ENCODE measurements at regions not wholly inside any gene's neighbourhood (a gene's known extent, or its start where the extent isn't known, plus 50 kb on each side); places are given as distances from the start of the nearest gene placed in this dataset.

DNA sequence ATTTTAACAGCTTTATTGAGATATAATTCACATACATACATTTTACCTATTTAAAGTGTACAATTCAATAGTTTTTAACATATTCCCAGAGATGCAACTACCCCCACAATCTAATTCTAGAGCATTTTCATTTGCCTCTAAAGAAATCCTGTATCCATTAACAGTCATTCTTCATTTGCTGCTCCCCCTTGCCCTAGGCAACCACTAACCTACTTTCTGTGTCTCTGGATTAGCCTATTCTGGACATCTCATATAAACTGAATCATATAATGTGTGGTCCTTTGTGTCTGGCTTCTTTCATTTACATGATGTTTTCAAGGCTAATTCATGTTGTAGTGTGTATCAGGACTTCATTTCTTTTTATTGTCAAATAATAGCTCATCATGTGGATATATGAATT, 105.1 kb upstream of the GRPR start:
- no peak overlapping the region for H2BK15ac ChIP-seq (ENCODE audit: low read depth, low read length)
- no peak overlapping the region for H2AK9ac ChIP-seq (replicated peaks; ENCODE audit: low read depth, low read length, poor library complexity)
- no peak overlapping the region for H2BK5ac ChIP-seq (ENCODE audit: low read depth, low read length, poor library complexity, severe bottlenecking)
- dilution Hi-C loops (cut with HindIII; ENCODE audit: low sequenced_read_pairs, unreplicated experiment): no loop called here
- H3K9me3 ChIP-seq (ENCODE audit: control insufficient read depth, insufficient read depth, low read length): no peaks in the 10 kb centered on the region
- no peaks in the 10 kb centered on the region for H3K27me3 ChIP-seq (ENCODE audit: control insufficient read depth, insufficient read depth, low read length)
- H3K79me1 ChIP-seq (ENCODE audit: low read depth in 1 of 2, low read length in 2 of 2): no peaks in the 10 kb centered on the region
- H3K23ac ChIP-seq (ENCODE audit: low read depth, low read length): no peak overlapping the region
- no peak overlapping the region for H4K8ac ChIP-seq (ENCODE audit: low read depth in 2 of 2, low read length in 2 of 2)
- BruUV-seq (replicated peaks): no TSS peak
- H4K91ac ChIP-seq (ENCODE audit: insufficient read depth, low read depth, low read length): no peak overlapping the region
- no peak overlapping the region for H3K4me2 ChIP-seq (ENCODE audit: low read depth, low read length)
- H2AFZ ChIP-seq (replicated peaks; ENCODE audit: low read length, poor library complexity): no peak overlapping the region
- CTCF ChIA-PET: no interaction called here
- no peak overlapping the region for H2BK20ac ChIP-seq (ENCODE audit: low read depth, low read length)
- H3K9ac ChIP-seq (ENCODE audit: low read depth, low read length): no peak overlapping the region
- H2AK5ac ChIP-seq (ENCODE audit: low read depth, low read length): no peak overlapping the region
- H3K4me1 ChIP-seq (ENCODE audit: control insufficient read depth, insufficient read depth, low read length): 0 out of 2 replicates have a peak, but pooled peaks cover 2% of the 10 kb centered on the region
- H3K14ac ChIP-seq (replicated peaks; ENCODE audit: low read depth, low read length): no peak overlapping the region
- DNase-seq (no peak), ATAC-seq (ENCODE audit: low read depth) (no peak)
- POLR2A ChIA-PET (ENCODE audit: unreplicated experiment): no interaction called here
- no peak overlapping the region for H4K5ac ChIP-seq (ENCODE audit: low read depth, low read length)
- no peak overlapping the region for H3K56ac ChIP-seq (ENCODE audit: extremely low read depth, insufficient read depth, low read length)
- H3K27ac ChIP-seq (ENCODE audit: insufficient read depth, low read length): no peak overlapping the region
- no peak overlapping the region for H3K4ac ChIP-seq (ENCODE audit: low read depth, low read length)
- intact Hi-C loops (cut with micrococcal nuclease): no loop called here
- in situ Hi-C loops (cut with MboI; ENCODE audit: low sequenced_read_pairs): no loop called here
- TF ChIP-seq, protein P1, sequence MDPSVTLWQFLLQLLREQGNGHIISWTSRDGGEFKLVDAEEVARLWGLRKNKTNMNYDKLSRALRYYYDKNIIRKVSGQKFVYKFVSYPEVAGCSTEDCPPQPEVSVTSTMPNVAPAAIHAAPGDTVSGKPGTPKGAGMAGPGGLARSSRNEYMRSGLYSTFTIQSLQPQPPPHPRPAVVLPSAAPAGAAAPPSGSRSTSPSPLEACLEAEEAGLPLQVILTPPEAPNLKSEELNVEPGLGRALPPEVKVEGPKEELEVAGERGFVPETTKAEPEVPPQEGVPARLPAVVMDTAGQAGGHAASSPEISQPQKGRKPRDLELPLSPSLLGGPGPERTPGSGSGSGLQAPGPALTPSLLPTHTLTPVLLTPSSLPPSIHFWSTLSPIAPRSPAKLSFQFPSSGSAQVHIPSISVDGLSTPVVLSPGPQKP (IDR thresholded peaks at IDR 0.05; ENCODE audit: borderline replicate concordance, low read depth, low read length): no peak
- TF ChIP-seq CEBPB (IDR thresholded peaks at IDR 0.05; ENCODE audit: low read depth, low read length) (no peak), CHD1 (IDR thresholded peaks at IDR 0.05; ENCODE audit: low read depth, low read length) (no peak), RAD21 (IDR thresholded peaks at IDR 0.05; ENCODE audit: low read length) (no peak), RCOR1 (IDR thresholded peaks at IDR 0.05; ENCODE audit: insufficient replicate concordance, low read length) (no peak), BHLHE40 (IDR thresholded peaks at IDR 0.05; ENCODE audit: low read depth, low read length) (no peak), MXI1 (IDR thresholded peaks at IDR 0.05; ENCODE audit: borderline replicate concordance, low read depth, low read length) (no peak), MAZ (IDR thresholded peaks at IDR 0.05; ENCODE audit: borderline replicate concordance, low read depth, low read length) (no peak), FOS (IDR thresholded peaks at IDR 0.05; ENCODE audit: low read depth, low read length) (no peak), SMC3 (IDR thresholded peaks at IDR 0.05; ENCODE audit: low read depth, low read length) (no peak)
- TF ChIP-seq, protein P2, sequence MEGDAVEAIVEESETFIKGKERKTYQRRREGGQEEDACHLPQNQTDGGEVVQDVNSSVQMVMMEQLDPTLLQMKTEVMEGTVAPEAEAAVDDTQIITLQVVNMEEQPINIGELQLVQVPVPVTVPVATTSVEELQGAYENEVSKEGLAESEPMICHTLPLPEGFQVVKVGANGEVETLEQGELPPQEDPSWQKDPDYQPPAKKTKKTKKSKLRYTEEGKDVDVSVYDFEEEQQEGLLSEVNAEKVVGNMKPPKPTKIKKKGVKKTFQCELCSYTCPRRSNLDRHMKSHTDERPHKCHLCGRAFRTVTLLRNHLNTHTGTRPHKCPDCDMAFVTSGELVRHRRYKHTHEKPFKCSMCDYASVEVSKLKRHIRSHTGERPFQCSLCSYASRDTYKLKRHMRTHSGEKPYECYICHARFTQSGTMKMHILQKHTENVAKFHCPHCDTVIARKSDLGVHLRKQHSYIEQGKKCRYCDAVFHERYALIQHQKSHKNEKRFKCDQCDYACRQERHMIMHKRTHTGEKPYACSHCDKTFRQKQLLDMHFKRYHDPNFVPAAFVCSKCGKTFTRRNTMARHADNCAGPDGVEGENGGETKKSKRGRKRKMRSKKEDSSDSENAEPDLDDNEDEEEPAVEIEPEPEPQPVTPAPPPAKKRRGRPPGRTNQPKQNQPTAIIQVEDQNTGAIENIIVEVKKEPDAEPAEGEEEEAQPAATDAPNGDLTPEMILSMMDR (conservative IDR thresholded peaks at IDR 0.05; ENCODE audit: low read depth, low read length): no peak
- no peak overlapping the region for H3K18ac ChIP-seq (ENCODE audit: low read depth, low read length)
- H3K9me1 ChIP-seq (ENCODE audit: insufficient read depth, low read length): no peaks in the 10 kb centered on the region
- H4K20me1 ChIP-seq (ENCODE audit: insufficient read depth, low read length): no peaks in the 10 kb centered on the region
- no peak overlapping the region for H2BK120ac ChIP-seq (ENCODE audit: low read depth, low read length)
- no peaks in the 10 kb centered on the region for H3K36me3 ChIP-seq (ENCODE audit: control insufficient read depth, insufficient read depth, low read length)
- no peak overlapping the region for H3K4me3 ChIP-seq (ENCODE audit: insufficient read depth, low read depth, low read length)
